H9 (cell line): ENCODE measurements at regions not wholly inside any gene's neighbourhood (a gene's known extent, or its start where the extent isn't known, plus 50 kb on each side); places are given as distances from the start of the nearest gene placed in this dataset.

Source experiments
- DNase-seq: peaks from one replicate; pipeline ENCODE4 v3.0.0-alpha.2; 2017
- H2AFZ ChIP-seq: one replicate; pipeline ENCODE4 v1.6.1; 2013; ENCODE audit warnings: mild to moderate bottlenecking, low read length, control low read depth, moderate library complexity
- H2AK5ac ChIP-seq: 2 replicates; pipeline ENCODE4 v1.6.1; 2013; ENCODE audit warnings: low read length, control low read depth, mixed read lengths; ENCODE audit not compliant: insufficient read length
- H2BK120ac ChIP-seq: one replicate; pipeline ENCODE4 v1.6.1; 2013; ENCODE audit warnings: low read depth, mild to moderate bottlenecking, low read length, control low read depth, inconsistent platforms; ENCODE audit not compliant: poor library complexity, severe bottlenecking
- H2BK12ac ChIP-seq: 2 replicates; pipeline ENCODE4 v1.6.1; 2013; ENCODE audit warnings: low read length, control low read depth, mixed read lengths, low read depth; ENCODE audit not compliant: insufficient read length
- H2BK15ac ChIP-seq: 2 replicates; pipeline ENCODE4 v1.6.1; 2013; ENCODE audit warnings: low read depth, low read length, control low read depth
- H2BK20ac ChIP-seq: one replicate; pipeline ENCODE4 v1.6.1; 2013; ENCODE audit warnings: low read depth, mild to moderate bottlenecking, low read length, control low read depth, inconsistent platforms; ENCODE audit not compliant: poor library complexity, severe bottlenecking
- H2BK5ac ChIP-seq: 2 replicates; pipeline ENCODE4 v1.6.1; 2013; ENCODE audit warnings: low read length, control low read depth, mixed read lengths; ENCODE audit not compliant: insufficient read length
- H3K14ac ChIP-seq: 2 replicates; pipeline ENCODE4 v1.6.1; 2013; ENCODE audit warnings: low read length, control low read depth; ENCODE audit not compliant: insufficient read depth
- H3K18ac ChIP-seq: 2 replicates; pipeline ENCODE4 v1.6.1; 2013; ENCODE audit warnings: low read depth, mild to moderate bottlenecking, mixed read lengths, low read length, control low read depth; ENCODE audit not compliant: insufficient read length
- H3K23ac ChIP-seq: 2 replicates; pipeline ENCODE4 v1.6.1; 2013; ENCODE audit warnings: low read length, control low read depth, mixed read lengths, low read depth; ENCODE audit not compliant: insufficient read length
- H3K23me2 ChIP-seq: 2 replicates; pipeline ENCODE4 v1.6.1; 2013; ENCODE audit warnings: low read depth, mild to moderate bottlenecking, mixed read lengths, low read length, control low read depth; ENCODE audit not compliant: insufficient read length, poor library complexity, severe bottlenecking
- H3K27ac ChIP-seq: 2 replicates; pipeline ENCODE4 v1.5.1; 2013; ENCODE audit warnings: low read length, control low read depth, mixed read lengths, low read depth; ENCODE audit not compliant: insufficient read length
- H3K27me3 ChIP-seq: 2 replicates; pipeline ENCODE4 v1.6.1; 2013; ENCODE audit warnings: low read length, control low read depth, inconsistent platforms; ENCODE audit not compliant: insufficient read depth
- H3K4ac ChIP-seq: 2 replicates; pipeline ENCODE4 v1.6.1; 2013; ENCODE audit warnings: low read depth, mild to moderate bottlenecking, control low read depth, inconsistent platforms, low read length, moderate library complexity
- H3K4me1 ChIP-seq: 2 replicates; pipeline ENCODE4 v1.6.1; 2013; ENCODE audit warnings: low read length, control low read depth, inconsistent platforms; ENCODE audit not compliant: insufficient read depth
- H3K4me2 ChIP-seq: 2 replicates; pipeline ENCODE4 v1.6.1; 2013; ENCODE audit warnings: low read length, control low read depth, mixed read lengths; ENCODE audit not compliant: insufficient read length, insufficient read depth
- H3K56ac ChIP-seq: 2 replicates; pipeline ENCODE4 v1.6.1; 2013; ENCODE audit warnings: low read depth, mild to moderate bottlenecking, mixed read lengths, low read length, control low read depth; ENCODE audit not compliant: insufficient read length
- H3K79me1 ChIP-seq: 2 replicates; pipeline ENCODE4 v1.6.1; 2013; ENCODE audit warnings: low read depth, mild to moderate bottlenecking, moderate library complexity, low read length, control low read depth, inconsistent platforms; ENCODE audit not compliant: insufficient read depth, poor library complexity, severe bottlenecking
- H3K79me2 ChIP-seq: 2 replicates; pipeline ENCODE4 v1.6.1; 2013; ENCODE audit warnings: low read length, control low read depth, inconsistent platforms; ENCODE audit not compliant: insufficient read depth
- H3K9ac ChIP-seq: 2 replicates; pipeline ENCODE4 v1.6.1; 2013; ENCODE audit warnings: low read length, control low read depth, mixed read lengths; ENCODE audit not compliant: insufficient read length; ENCODE audit errors: extremely low read depth
- H3K9me3 ChIP-seq: one replicate; pipeline ENCODE4 v1.6.1; 2013; ENCODE audit warnings: low read depth, low read length, inconsistent platforms; ENCODE audit not compliant: control insufficient read depth
- H3T11ph ChIP-seq: one replicate; pipeline ENCODE4 v1.6.1; 2013; ENCODE audit warnings: mild to moderate bottlenecking, low read length, control low read depth, inconsistent platforms
- H4K20me1 ChIP-seq: one replicate; pipeline ENCODE4 v1.6.1; 2013; ENCODE audit not compliant: control insufficient read depth, insufficient read length, insufficient read depth
- H4K5ac ChIP-seq: 2 replicates; pipeline ENCODE4 v1.6.1; 2013; ENCODE audit warnings: low read depth, mild to moderate bottlenecking, mixed read lengths, low read length, control low read depth; ENCODE audit not compliant: insufficient read length
- H4K8ac ChIP-seq: replicated peaks from 2 replicates; pipeline ENCODE4 v1.6.1; 2013; ENCODE audit warnings: low read length, control low read depth, mixed read lengths, low read depth; ENCODE audit not compliant: insufficient read length
- H4K91ac ChIP-seq: 2 replicates; pipeline ENCODE4 v1.6.1; 2013; ENCODE audit warnings: low read depth, mild to moderate bottlenecking, moderate library complexity, mixed read lengths, low read length, control low read depth; ENCODE audit not compliant: insufficient read length
- H3K27ac Mint-ChIP-seq, 3 experiments: 2 replicates in 2 of 3; 3 replicates in 1 of 3; pipeline ENCODE4 v1.8.0; 2020 to 2021; ENCODE audit warnings: mixed read lengths in 3 of 3, mild to moderate bottlenecking in 1 of 3, moderate library complexity in 1 of 3
- H3K27me3 Mint-ChIP-seq: 2 replicates; pipeline ENCODE4 v1.8.0; 2021; ENCODE audit warnings: low read depth, mild to moderate bottlenecking, moderate library complexity, mixed read lengths
- H3K36me3 Mint-ChIP-seq, 3 experiments: 2 replicates in 2 of 3; 3 replicates in 1 of 3; pipeline ENCODE4 v1.8.0; 2020 to 2021; ENCODE audit warnings: low read depth in 3 of 3, mixed read lengths in 3 of 3; ENCODE audit not compliant: insufficient read depth in 1 of 3
- H3K4me1 Mint-ChIP-seq, 2 experiments: 2 replicates each; pipeline ENCODE4 v1.8.0; 2020; ENCODE audit warnings: mixed read lengths in 2 of 2
- H3K4me3 Mint-ChIP-seq, 2 experiments: 2 replicates in 1 of 2; 3 replicates in 1 of 2; pipeline ENCODE4 v1.8.0; 2020 to 2021; ENCODE audit warnings: mild to moderate bottlenecking in 2 of 2, mixed read lengths in 2 of 2, moderate library complexity in 1 of 2
- H3K9me3 Mint-ChIP-seq, 2 experiments: 2 replicates in 1 of 2; 3 replicates in 1 of 2; pipeline ENCODE4 v1.8.0; 2020; ENCODE audit warnings: mild to moderate bottlenecking in 2 of 2, mixed read lengths in 2 of 2, moderate library complexity in 1 of 2
- CTCF ChIP-seq: fragments of 200-600 bp; sonication (generic); conservative IDR thresholded peaks from 3 replicates; pipeline ENCODE4 v1.8.0; 2021; ENCODE audit warnings: antibody characterized with exemption, mild to moderate bottlenecking
- WGBS: extraction: QIAGEN DNeasy Blood & Tissue Kit; methylation state at CpG from one replicate; pipeline ENCODE4 v1.1.7; 2013; ENCODE audit warnings: missing lambda C conversion rate, low lambda C conversion rate, mixed read lengths; ENCODE audit not compliant: insufficient read length; ENCODE audit errors: extremely low coverage; 5-methylcytosine and 5-hydroxymethylcytosine counted together

GRCh38 chr3:118001380-118001779 lies 1033.3 kb downstream of the IGSF11 start:
- H3T11ph ChIP-seq, result no peak overlapping the region
- Mint-ChIP-seq H3K9me3 (peaks cover 8 to 9% of the 10 kb centered on the region in 2 experiments; a peak in 4 of 5 replicates), H3K4me1 (peaks cover 6 to 10% of the 10 kb centered on the region in 2 experiments), H3K27me3 (peaks cover 2% of the 10 kb centered on the region), H3K36me3 (peaks cover 0 to 4% (median 2%) of the 10 kb centered on the region in 3 experiments; a peak in 2 of 7 replicates), H3K27ac (no peak overlapping the region), H3K4me3 (no peak overlapping the region)
- H3K27me3 ChIP-seq, result no peaks in the 10 kb centered on the region
- no peak overlapping the region for H3K4ac ChIP-seq
- no peaks in the 10 kb centered on the region for H3K4me1 ChIP-seq
- no peak for TF ChIP-seq CTCF
- no peaks in the 10 kb centered on the region for H3K79me1 ChIP-seq
- H2BK5ac ChIP-seq, result no peak overlapping the region
- H3K79me2 ChIP-seq, result no peaks in the 10 kb centered on the region
- no peak overlapping the region for H3K56ac ChIP-seq
- no peak overlapping the region for H3K18ac ChIP-seq
- no peak overlapping the region for H2AFZ ChIP-seq
- WGBS, result no CpG with 5 or more reads among the region's 2 CpGs
- no peak overlapping the region for H2BK12ac ChIP-seq
- no peak overlapping the region for H2BK120ac ChIP-seq
- no peak overlapping the region for H3K27ac ChIP-seq
- peaks cover 8% of the 10 kb centered on the region for H3K23me2 ChIP-seq
- no peak overlapping the region for H2BK15ac ChIP-seq
- no peak overlapping the region for H3K9ac ChIP-seq
- no peaks in the 10 kb centered on the region for H3K9me3 ChIP-seq
- no peak overlapping the region for H4K8ac ChIP-seq
- H3K14ac ChIP-seq, result no peak overlapping the region
- no peaks in the 10 kb centered on the region for H4K20me1 ChIP-seq
- no peak overlapping the region for H4K5ac ChIP-seq
- no peak overlapping the region for H2AK5ac ChIP-seq
- DNase-seq, result no peak
- H3K23ac ChIP-seq, result no peak overlapping the region
- no peak overlapping the region for H4K91ac ChIP-seq
- no peak overlapping the region for H2BK20ac ChIP-seq
- H3K4me2 ChIP-seq, result no peak overlapping the region
